Left forelimb (tissue), 1 donor: ENCODE measurements at regions not wholly inside any gene's neighbourhood (a gene's known extent, or its start where the extent isn't known, plus 50 kb on each side); places are given as distances from the start of the nearest gene placed in this dataset.

ENCODE experiments used
- DNase-seq: peaks from one replicate; pipeline ENCODE4 v3.0.0-alpha.2; 2018; ENCODE audit warnings: low spot score

- DNase-seq = no peak
Measured at GRCh38 chr12:111076611-111077451, 156.5 kb upstream of the MYL2 start.

- no peak for DNase-seq
Measured at GRCh38 chr12:111076199-111076598, 155.8 kb upstream of the MYL2 start.

- DNase-seq = no peak
Measured at GRCh38 chr12:111074965-111075364, 154.6 kb upstream of the MYL2 start.

GRCh38 chr12:111074559-111074958 is 154.2 kb upstream of the MYL2 start:
- no peak for DNase-seq

- no peak for DNase-seq
Measured at GRCh38 chr12:111073370-111073769, 153.0 kb upstream of the MYL2 start.

GRCh38 chr12:111072299-111072698 is 151.9 kb upstream of the MYL2 start:
- no peak for DNase-seq

- no peak for DNase-seq
Measured at GRCh38 chr12:111069886-111070285, 149.5 kb upstream of the MYL2 start.

GRCh38 chr12:111068290-111068689 is 147.9 kb upstream of the MYL2 start:
- no peak for DNase-seq

GRCh38 chr12:111067498-111067897 is 147.1 kb upstream of the MYL2 start:
- no peak for DNase-seq

GRCh38 chr12:111066744-111067437 is 146.5 kb upstream of the MYL2 start:
- DNase-seq = no peak

- DNase-seq = no peak
Measured at GRCh38 chr12:111064982-111065381, 144.6 kb upstream of the MYL2 start.

GRCh38 chr12:111064154-111064553 is 143.8 kb upstream of the MYL2 start:
- DNase-seq = no peak

- DNase-seq = no peak
Measured at GRCh38 chr12:111063295-111064026, 143.1 kb upstream of the MYL2 start.

GRCh38 chr12:111057701-111058425 is 137.5 kb upstream of the MYL2 start:
- DNase-seq = no peak

GRCh38 chr12:111056618-111057521 is 136.5 kb upstream of the MYL2 start:
- DNase-seq = no peak

- DNase-seq = no peak
Measured at GRCh38 chr12:111055181-111055880, 135.0 kb upstream of the MYL2 start.

- DNase-seq = no peak
Measured at GRCh38 chr12:111048991-111049390, 128.6 kb upstream of the MYL2 start.

- DNase-seq = no peak
Measured at GRCh38 chr12:111046896-111047295, 126.5 kb upstream of the MYL2 start.

- no peak for DNase-seq
Measured at GRCh38 chr12:111045941-111046340, 125.6 kb upstream of the MYL2 start.

- DNase-seq = no peak
Measured at GRCh38 chr12:111041091-111041490, 120.7 kb upstream of the MYL2 start.
